Lower leg skin (tissue), 3 donors: ENCODE measurements at regions not wholly inside any gene's neighbourhood (a gene's known extent, or its start where the extent isn't known, plus 50 kb on each side); places are given as distances from the start of the nearest gene placed in this dataset.

Source experiments
- CTCF ChIP-seq, 3 donors: fragments of 450-650 bp; IDR thresholded peaks; one replicate each; pipeline ENCODE4 v1.5.1; 2016; ENCODE audit warnings: antibody characterized with exemption in 3 of 3, mild to moderate bottlenecking in 3 of 3, moderate library complexity in 2 of 3
- POLR2A ChIP-seq, 2 donors: fragments of 450-650 bp; IDR thresholded peaks; one replicate each; pipeline ENCODE4 v1.6.1; 2016 to 2017; ENCODE audit warnings: antibody characterized with exemption in 2 of 2, mild to moderate bottlenecking in 1 of 2, moderate library complexity in 1 of 2

- no peak for TF ChIP-seq CTCF (IDR thresholded peaks at IDR 0.05)
- no peak for TF ChIP-seq POLR2A (IDR thresholded peaks at IDR 0.05)
Observed at GRCh38 chr2:35172687-35173086, 1182.9 kb upstream of the CRIM1 start.
